RKO (cell line): ENCODE measurements at regions not wholly inside any gene's neighbourhood (a gene's known extent, or its start where the extent isn't known, plus 50 kb on each side); places are given as distances from the start of the nearest gene placed in this dataset.
A peak's percentile ranks its signal among the peaks of the same experiment; 100 is the strongest.

Source experiments
- DNase-seq: peaks from one replicate; pipeline ENCODE4 v3.0.0-alpha.2; 2016; ENCODE audit warnings: low spot score

DNA sequence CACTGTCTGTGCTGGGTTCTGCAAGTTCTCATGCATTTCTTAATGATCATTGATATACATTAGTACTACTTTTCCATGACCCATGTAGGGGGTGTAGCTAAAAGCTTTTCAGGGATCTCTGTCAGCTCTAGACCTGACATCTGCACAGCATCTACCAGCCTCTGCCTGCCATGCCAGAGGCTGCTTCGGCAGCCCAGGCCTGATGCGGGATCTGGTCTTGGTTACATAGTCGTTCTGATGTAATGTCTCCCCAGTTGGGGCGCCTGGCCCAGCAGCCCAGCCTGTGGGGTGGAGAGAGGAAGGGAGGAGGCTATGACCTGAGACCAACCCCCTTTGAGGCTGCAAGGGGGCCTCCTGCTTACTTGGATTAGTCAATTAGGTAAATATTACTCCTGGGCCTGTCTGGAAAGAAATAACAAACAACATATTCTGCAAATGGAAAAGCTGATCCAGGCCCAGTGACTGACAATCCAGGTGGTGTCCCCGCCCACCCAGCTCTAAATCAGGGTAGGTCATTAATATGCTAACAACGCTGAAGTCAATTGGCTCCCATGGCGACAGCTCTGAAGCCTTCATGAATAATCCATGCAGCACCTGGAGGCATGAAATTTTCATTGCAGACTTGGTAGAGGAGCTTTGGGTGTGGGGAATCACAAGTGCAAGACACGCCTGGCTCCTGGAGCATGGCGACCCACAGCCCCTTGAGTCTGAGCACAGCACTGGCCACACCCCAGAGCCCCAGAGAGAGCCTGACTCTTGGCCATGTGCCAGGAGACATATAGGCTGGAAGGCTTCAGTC, 575.3 kb downstream of the CMPK2 start:
- no peak for DNase-seq

DNA sequence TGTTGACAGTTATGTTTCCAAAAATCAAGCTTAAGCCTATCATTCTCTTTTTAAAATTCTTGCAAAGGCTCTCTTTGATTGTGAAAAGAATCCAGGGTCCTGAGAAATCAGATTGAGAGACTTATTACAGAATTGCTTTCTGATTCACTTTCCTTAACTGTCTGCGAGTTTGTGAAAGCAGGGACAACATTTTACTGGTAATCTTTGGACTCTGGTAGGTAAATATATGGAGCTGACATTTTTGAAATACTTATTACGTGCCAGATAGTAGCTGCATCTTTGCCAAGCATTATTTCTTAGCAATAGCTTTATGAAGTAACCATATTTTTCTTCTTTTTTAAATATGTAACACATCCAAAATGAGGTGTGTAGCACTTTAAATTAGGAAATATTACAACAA, 570.9 kb downstream of the CMPK2 start:
- no peak for DNase-seq

DNA sequence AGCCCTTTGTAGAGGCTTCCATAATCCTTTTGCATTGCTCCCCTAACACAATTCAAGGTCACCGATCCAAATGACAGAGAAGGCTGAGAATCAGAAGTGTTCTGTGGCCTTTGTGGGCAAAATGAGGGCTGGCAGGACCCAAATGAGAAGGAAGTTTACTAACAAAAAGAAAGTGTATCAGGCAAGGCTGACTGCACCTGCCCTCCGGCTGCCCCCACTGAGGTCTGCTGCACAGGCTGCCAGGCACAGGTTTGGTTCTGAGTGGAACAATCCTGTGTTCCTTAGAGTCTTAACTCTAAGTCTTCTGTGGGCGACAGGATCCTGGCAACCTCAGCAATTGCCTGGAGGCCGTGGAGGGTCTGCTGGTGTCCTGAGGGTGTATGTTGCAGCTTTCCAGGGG, 568.5 kb downstream of the CMPK2 start:
- no peak for DNase-seq

DNA sequence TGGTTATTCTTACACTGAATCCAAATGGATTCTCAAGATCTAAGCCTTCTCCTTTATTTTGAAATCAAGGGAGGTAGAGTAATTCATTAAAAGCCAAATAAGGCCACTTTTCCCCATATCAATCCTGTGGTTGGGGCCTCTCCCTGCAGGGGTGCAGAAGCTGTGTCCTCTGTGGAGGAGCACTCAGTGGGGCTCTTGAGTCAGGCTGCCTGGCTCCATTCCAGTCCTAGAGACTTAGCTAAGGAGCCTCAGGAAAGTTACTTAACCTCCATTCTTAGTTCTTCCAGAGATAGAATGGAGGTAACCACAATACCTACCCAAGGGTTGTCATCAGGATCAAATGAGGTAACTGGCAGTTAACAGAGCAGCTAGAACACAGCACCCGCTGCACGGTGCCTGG, 564.3 kb downstream of the CMPK2 start:
- DNase-seq = no peak

DNA sequence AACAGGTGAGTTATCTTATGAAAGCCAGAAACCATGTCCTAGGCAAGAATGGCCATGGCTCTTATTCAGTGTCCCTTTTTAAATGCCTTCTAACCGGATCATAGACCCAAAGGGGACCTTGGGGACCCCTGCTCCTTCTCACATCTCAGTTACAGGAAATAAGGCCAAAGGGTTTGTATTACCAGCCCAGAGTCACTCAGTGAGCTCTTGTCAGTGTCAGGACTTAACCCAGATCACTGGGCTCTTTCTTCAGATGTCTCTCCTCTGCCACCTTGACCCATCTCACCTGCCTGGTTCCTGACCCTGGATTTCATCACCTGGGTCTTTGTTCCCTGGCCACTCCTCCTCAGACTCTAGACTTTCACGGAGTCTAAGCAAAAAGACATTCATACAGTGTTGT, 556.7 kb downstream of the CMPK2 start:
- DNase-seq = no peak

DNA sequence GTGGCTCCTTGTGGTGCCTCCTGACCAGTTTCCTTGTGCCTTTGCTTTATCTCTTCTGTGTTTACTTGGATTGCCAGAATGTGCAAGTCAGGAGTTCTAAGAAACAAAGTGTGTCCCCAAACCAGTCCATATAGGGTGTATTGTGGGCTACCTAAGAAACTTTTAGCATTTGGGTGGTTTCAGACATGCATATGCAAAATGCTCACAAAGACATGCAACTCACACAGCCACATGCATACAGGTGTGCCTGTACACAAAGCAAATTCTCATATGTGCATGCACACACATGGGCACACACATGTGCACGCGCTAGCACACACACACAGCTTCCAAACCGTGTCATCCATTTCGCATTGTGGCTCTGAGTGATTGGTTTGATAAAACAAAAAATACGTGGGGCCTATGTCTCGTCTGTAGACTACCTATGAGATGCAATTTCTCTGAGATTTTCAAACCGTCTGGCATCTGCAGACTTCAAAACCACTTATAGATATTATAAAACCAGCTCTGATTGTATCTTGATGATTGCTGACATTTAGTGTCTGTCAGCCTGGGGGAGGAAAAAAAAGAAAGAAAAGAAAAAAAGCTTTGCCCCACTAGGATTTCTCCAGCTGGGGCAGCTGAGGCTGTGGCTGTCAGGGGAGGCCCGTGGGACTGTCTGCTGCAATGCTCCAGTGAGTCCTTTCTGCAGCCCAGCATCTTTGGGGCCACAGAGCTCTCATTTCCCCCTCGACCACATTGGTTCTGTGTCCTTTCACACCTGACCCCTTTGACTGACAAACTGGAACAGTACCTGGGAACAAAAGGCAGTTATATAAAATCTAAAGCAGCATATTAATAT, 556.1 kb downstream of the CMPK2 start:
- no peak for DNase-seq

DNA sequence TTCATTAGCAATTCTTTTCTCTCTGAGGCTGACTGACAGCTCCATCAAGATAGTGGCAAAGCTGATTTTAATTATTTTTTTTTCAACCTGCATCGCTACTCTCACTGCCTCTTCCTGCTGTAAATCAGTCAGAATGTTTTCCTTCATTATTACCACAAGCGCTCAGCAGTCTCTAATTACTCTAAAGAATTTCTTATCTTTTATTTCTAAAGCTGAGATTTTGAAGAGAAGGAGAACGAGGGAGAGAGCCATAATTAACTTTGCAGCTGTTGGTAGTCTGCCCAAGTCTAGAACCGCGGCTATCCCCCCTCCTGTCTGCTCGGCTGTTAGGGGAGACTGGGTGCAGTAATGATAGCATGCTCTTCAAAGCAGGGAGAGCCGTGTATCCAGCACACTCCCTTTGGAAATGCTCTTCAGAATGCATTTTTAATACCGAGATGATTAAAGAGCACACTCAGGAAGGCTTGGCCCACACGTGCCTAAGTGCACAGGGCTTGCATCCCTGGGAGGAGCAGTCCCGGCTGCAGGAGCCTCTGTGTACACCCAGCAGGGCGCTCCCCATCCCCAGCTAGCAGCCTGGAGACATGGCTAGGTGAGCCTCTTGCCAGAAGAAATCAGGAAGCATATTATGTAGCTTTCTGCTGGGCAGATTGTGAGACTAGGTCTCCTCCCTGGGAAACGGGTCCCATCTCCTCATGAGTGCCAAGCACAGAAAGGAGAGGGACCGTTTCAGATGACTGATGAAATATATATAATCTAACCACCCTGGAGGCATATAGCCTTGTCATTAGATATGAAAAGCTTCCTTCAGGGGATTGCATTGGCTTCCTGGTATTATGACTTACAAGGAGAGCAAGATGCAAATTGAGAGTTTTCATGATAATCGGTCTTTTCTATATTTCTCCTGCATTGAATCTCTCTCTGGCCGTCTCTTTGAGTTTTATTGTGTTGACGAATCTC, 555.2 kb downstream of the CMPK2 start:
- no peak for DNase-seq

DNA sequence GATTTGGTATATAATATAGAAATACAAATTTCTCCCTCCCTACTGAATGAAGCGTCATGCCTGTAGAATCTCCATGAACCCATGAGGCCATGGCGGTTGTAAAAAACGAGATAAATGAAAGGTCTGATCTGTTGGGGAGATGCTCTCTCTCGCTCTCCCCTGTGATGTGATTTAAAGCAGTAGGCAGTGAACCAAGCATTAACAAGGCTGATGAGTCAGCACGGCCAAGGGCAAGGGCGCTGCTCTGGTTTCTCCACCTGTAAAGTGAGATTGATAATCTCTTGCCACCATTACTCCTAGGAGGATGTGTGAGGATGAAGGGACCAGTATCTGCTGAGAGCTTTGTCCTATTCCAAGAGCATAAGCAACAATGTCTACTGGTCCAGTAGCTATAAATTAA, 553.3 kb downstream of the CMPK2 start:
- DNase-seq = no peak

DNA sequence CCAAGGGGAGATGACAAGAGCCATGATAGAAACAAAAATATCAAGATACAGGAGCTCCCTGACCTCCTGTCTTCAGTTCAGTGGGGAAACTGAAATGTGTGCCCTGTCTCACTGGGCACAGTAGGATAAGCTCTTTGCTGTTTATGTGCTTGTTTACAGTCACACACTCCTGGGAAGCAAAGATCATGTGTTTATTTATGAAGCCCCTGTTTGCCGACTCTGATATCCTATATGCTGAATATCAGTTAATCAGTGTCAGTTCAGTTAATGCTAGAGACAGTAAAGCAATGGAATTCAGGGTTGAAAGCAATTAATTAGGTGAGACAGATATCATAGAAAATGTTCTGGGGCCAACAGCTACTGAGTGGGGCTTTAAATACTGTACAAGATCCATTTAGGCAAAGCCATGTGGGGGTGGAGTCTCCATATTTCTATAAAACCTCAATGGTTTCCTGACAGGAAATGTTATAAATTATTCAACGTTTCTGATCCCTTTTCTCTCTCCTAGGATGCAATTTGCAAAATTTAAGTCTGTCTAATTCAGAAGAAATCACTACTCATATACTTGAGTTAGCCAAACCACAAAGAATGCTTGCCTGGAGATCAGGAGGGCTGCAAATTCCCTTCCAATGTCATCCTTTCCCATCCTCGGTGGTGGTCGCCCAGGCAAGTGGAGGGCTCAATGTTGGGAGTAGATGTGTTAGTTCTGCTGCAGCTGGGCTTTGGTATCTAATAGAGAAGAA, 551.3 kb downstream of the CMPK2 start:
- no peak for DNase-seq

DNA sequence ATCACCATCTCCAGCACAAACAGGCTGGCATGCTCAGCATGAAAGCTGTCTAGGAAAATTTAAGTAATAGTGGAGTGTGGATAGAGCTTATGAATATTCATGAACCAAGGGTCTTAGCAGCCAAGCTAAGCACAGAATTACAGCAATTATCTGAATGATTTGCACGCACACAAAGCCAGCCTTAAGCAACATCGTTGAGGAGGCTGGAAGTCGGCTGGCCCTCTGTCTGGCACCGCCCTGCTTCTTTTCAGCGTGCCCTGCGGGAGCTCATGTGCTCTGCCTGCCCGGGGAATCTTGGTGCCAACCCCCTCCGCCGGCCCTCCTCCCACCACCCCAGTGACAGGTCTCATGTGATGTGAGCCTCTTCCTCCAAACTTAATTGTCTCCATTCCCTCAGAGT, 540.1 kb downstream of the CMPK2 start:
- no peak for DNase-seq

DNA sequence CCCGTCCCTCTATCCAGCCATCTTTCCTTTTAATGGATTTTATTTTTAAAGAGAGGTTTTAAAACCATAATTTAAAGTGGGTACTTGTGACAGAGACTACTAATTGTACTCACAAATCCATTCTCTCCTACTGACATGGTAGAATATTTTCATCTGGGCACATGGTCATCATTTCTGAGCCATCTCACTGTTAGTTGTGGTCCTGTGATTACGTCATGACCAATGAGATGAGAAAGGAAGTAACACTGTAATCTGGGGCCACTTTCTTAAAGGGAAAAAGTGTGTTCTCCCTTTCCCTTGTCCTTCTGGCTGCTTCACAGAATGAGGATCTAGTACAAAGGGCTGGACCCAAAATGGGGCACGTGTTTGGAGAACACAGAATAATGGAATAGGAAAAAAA, 538.7 kb downstream of the CMPK2 start:
- DNase-seq = no peak

DNA sequence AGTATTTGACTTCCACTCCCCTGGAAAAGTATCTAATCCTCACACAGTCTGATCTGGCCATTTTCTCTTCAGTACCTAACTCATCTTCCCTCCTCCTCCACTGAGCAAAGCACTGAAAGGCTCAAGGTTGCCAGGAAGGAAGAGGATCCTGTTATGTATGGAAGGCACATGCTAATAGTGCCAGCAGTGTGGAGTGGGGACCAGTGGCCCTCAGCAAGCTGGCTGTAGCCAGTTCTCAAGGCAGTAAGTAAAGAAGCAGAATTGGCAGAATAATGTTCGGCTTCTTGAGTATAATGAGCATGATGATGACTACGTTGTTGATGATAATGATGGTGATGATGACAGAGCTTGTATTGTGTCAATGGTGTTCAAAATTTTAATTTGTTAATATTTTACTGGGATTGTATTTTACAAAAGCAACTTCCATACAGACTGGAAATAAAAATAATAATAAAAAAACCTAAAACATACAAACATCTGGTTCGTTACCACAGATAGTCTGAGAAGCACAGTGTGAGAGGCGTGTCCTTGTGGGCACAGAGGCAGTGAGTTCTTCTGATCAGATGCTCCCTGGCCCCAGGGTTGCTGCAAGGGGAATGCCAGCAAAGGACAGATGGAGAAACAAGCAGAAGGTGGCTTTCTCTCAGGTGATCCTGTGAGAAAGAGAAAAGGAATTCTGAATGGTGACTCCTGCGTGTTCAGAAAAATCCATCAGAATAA, 528.8 kb downstream of the CMPK2 start:
- DNase-seq = no peak

DNA sequence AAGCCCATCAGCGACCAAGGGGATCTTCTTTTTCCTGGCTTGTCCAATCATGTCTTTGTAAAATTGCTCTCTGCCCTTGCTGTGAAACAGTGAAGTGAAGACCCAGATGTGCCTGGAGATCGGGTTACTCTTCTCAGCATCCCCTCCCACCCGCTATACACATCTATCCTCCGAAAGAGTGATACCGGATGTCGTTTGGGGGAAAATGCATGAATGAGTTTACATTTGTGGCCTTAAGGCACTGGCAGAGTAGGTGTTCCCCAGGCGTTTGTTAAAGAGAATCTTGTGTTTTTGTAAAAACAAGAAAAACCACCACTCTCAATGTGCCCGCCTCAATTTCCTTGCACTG, 528.3 kb downstream of the CMPK2 start:
- no peak for DNase-seq

DNA sequence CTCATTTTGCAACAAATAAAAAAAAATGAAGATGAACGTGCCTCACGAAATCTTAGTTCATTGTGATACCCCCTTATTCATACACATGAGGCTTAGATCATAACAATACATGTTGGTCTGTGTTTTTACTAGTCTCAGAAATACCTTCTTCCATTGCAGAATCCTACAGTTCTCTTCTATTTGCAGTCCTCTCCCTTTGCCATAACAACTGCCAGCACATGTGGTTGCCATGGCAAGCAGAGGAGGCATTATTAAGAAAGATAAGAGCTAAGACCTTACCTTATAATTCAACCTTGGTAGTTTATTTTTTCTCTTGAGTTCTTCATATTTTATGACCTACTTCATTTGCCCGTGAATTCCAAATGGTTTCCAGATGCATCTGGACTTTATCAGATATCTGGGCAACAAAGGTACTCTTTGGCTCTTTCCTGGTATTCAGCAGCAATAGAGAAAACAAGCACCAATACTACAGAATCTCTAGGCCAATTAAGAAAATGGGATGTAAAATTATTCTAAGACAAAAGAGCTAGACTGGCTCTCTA, 524.0 kb downstream of the CMPK2 start:
- DNase-seq = no peak

DNA sequence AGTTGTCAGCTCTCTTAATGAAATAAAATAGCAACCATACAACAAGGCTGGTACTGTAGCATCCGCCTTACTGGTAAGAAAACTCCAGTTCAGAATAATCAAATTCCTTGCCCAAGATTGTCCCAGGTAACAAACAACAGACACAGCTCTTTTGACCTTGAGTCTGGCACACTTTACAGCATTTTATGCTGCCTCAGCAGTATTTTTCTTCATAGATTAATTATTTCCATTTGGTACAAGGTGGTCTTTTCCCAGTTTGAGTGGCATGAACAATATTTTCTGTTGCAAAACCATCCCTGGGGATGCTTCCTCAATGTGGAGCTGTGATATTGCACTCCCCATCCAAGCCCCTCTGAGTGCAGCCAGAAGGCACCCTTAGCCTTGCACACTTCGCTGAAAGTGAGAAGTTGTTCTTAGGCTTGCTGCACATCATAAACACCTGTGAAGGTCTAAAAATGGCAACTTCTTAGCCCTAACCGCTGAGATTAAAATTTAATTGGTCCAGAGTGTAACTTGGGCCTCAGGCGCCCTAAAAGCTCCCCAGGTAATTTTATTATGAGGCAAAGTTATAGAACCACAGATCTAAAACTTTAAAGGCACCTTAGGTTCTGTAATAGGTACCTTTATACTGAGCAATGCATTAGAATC, 523.3 kb downstream of the CMPK2 start:
- no peak for DNase-seq

DNA sequence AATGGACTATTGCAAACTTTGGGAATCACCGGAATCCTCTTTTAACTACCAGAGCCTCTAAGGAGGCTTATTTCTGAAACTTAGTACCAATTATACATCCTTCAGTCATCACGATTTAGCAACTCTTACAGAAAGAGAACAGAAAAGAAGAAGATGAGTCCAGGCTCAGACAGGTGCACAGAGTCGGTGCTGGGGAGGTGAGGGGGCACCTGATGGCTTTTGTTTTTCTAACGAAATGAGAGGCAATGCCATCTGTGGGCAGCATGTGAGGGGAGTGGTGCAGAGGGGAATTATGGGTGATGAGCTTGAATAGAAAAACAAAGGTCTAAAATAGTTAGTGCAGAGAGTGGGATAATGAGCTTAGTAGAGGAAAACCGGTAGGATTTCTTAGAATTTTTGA, 522.6 kb downstream of the CMPK2 start:
- no peak for DNase-seq

DNA sequence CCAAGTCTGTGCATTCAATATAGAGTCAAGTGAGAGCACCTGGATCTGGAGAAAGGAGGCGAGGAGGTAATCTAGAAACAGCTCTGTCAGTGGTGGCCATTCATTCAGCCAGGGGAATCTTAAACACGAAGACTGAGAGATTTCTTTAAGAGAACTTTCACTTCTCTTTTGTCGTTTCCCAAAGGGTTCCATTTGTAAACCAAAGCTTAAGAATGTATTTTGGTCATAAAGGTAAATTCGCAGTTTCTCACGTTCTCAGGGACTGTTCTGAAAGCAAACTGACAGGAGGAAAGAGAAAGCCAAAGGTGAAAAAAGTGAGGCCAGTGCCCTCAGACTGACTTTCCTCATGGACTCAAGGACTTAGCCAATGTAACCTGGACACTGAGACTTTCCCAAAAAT, 513.5 kb downstream of the CMPK2 start:
- DNase-seq = no peak

DNA sequence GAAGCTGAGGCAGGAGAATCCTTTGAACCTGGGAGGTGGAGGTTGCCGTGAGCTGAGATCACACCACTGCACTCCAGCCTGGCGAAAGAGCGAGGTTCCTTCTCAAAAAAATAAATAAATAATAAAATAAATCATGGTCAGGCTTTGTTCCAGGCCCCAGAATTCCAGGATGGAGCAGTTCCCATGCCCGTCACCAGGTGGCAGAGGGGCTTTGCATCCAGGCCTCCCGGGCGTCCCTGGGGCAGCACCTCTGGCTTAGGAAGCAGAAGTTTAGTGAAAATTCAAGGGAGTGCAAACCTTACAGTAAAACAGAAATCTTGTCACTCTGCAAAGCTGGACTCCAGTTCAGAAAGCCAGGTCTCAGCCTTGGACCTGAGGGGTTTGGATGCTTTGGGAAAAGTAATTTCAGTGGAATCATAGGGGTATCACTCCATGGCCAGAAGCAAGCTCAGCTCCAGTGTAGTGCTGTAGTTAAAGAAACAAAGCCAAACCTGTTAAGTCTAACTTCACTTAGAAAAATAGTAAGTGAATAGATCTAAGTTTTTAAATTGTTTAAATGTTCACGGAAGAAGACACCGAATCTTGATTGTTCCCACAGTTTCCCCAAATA, 512.7 kb downstream of the CMPK2 start:
- DNase-seq = peak; percentile 59

DNA sequence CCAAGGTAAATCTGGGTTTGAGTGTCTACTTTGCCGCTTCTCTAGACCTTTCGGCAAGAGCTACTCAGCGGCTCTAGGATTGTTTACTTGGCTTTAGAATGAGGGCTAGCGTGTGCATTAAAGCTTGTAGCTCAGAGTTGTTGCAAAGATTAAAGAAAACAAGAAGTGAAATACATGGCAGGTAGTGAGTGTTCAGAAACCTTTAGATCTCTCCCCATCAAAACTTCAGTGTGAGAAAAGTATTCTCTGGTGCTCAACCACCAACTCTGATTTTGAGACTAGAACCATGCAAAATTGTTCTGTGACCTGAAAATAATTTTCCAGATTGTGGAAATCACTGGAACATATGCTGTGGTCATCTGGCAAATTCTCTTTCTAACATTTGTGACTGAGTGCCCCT, 512.0 kb downstream of the CMPK2 start:
- no peak for DNase-seq

DNA sequence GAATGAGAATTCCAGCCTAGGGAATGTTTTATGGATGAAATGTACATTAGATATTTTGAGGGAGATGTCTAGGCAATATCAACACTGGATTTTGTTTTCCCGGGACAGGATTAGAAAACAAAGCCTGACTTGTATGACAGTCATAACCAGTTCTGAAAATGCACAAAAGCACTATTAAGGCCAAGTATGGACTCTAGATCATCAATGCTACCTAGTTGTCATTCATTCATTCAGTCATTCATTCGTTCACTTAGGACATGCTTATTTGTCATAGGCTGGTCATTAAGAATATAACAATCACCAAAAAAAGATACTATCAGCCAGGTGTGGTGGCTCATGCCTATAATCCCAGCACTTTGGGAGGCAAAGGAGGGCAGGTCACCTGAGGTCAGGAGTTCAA, 511.2 kb downstream of the CMPK2 start:
- DNase-seq = no peak
